ENCODE measurements at regions not wholly inside any gene's neighbourhood (a gene's known extent, or its start where the extent isn't known, plus 50 kb on each side); places are given as distances from the start of the nearest gene placed in this dataset.

DNA sequence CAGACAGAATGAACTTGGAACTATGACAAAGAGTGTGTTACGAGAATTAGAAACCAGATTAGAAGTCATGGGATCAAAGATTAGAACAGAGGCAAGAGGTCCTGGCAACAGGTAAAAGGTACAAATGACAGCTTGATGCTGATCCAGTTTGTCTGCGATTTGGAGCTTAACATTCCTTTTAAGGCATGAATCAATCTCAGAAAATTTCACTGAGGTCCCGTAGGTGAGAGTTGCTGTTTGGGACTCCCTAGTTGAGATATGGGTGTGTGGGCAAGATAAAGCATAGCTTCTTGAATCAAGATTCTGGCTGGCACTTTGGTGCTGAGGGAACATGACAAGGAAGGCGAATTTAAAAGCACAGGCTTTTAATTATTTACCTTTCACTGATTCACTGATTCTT, 62.6 kb upstream of the ACSL4 start:
- Mint-ChIP-seq H3K27me3 (ENCODE audit: unreplicated experiment) (no peaks in the 10 kb centered on the region), H3K36me3 (ENCODE audit: unreplicated experiment) (no peaks in the 10 kb centered on the region), H3K27ac (ENCODE audit: unreplicated experiment) (no peak overlapping the region), H3K9me3 (ENCODE audit: unreplicated experiment) (no peaks in the 10 kb centered on the region), H3K4me1 (ENCODE audit: low read depth, unreplicated experiment) (no peaks in the 10 kb centered on the region), H3K4me3 (ENCODE audit: unreplicated experiment) (no peak overlapping the region)
- no peak for DNase-seq
- TF ChIP-seq, protein P1, sequence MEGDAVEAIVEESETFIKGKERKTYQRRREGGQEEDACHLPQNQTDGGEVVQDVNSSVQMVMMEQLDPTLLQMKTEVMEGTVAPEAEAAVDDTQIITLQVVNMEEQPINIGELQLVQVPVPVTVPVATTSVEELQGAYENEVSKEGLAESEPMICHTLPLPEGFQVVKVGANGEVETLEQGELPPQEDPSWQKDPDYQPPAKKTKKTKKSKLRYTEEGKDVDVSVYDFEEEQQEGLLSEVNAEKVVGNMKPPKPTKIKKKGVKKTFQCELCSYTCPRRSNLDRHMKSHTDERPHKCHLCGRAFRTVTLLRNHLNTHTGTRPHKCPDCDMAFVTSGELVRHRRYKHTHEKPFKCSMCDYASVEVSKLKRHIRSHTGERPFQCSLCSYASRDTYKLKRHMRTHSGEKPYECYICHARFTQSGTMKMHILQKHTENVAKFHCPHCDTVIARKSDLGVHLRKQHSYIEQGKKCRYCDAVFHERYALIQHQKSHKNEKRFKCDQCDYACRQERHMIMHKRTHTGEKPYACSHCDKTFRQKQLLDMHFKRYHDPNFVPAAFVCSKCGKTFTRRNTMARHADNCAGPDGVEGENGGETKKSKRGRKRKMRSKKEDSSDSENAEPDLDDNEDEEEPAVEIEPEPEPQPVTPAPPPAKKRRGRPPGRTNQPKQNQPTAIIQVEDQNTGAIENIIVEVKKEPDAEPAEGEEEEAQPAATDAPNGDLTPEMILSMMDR (IDR thresholded peaks at IDR 0.05; ENCODE audit: partially characterized antibody, unreplicated experiment), result no peak

- H3K4me3 Mint-ChIP-seq (ENCODE audit: unreplicated experiment), result no peak overlapping the region
- H3K27ac Mint-ChIP-seq (ENCODE audit: unreplicated experiment), result no peak overlapping the region
- H3K27me3 Mint-ChIP-seq (ENCODE audit: unreplicated experiment), result no peaks in the 10 kb centered on the region
- H3K36me3 Mint-ChIP-seq (ENCODE audit: unreplicated experiment), result no peaks in the 10 kb centered on the region
- no peak for DNase-seq
- no peaks in the 10 kb centered on the region for H3K9me3 Mint-ChIP-seq (ENCODE audit: unreplicated experiment)
- TF ChIP-seq, protein P1 (IDR thresholded peaks at IDR 0.05; ENCODE audit: partially characterized antibody, unreplicated experiment), result no peak
- H3K4me1 Mint-ChIP-seq (ENCODE audit: low read depth, unreplicated experiment), result no peaks in the 10 kb centered on the region
Observed at GRCh38 chrX:109797311-109797975, 64.4 kb upstream of the ACSL4 start.

GRCh38 chrX:109812236-109812635, 79.2 kb upstream of the ACSL4 start:
- Mint-ChIP-seq H3K27me3 (ENCODE audit: unreplicated experiment) (no peaks in the 10 kb centered on the region), H3K27ac (ENCODE audit: unreplicated experiment) (no peak overlapping the region), H3K9me3 (ENCODE audit: unreplicated experiment) (no peaks in the 10 kb centered on the region), H3K4me1 (ENCODE audit: low read depth, unreplicated experiment) (no peaks in the 10 kb centered on the region), H3K36me3 (ENCODE audit: unreplicated experiment) (no peaks in the 10 kb centered on the region), H3K4me3 (ENCODE audit: unreplicated experiment) (no peak overlapping the region)
- TF ChIP-seq, protein P1 (IDR thresholded peaks at IDR 0.05; ENCODE audit: partially characterized antibody, unreplicated experiment), result no peak
- DNase-seq, result no peak

GRCh38 chrX:109813236-109813635, 80.2 kb upstream of the ACSL4 start:
- Mint-ChIP-seq H3K27ac (ENCODE audit: unreplicated experiment) (no peak overlapping the region), H3K36me3 (ENCODE audit: unreplicated experiment) (no peaks in the 10 kb centered on the region), H3K4me3 (ENCODE audit: unreplicated experiment) (no peak overlapping the region), H3K4me1 (ENCODE audit: low read depth, unreplicated experiment) (no peaks in the 10 kb centered on the region), H3K9me3 (ENCODE audit: unreplicated experiment) (no peaks in the 10 kb centered on the region), H3K27me3 (ENCODE audit: unreplicated experiment) (no peaks in the 10 kb centered on the region)
- DNase-seq, result no peak
- TF ChIP-seq, protein P1 (IDR thresholded peaks at IDR 0.05; ENCODE audit: partially characterized antibody, unreplicated experiment), result no peak

DNA sequence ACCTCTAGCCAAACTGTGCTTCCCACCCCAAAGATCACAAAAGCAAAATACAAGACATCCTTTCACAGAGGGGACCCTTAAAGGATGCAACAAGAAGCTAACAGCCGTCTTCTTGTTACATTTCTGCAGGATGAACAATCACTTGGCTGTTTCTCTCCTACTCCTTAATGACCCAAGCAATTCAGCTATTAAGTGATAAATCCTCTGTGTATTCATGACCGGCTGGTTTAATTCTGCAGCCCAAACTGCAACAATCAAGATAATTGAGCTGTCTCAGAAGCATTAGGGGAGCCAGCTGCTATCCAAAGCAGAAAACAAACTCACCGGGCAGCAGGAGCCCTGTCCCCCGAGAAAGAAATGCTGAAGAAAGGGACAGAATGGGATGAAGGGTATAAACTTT, 85.9 kb upstream of the ACSL4 start:
- no peaks in the 10 kb centered on the region for H3K9me3 Mint-ChIP-seq (ENCODE audit: unreplicated experiment)
- TF ChIP-seq, protein P1 (IDR thresholded peaks at IDR 0.05; ENCODE audit: partially characterized antibody, unreplicated experiment), result no peak
- H3K4me1 Mint-ChIP-seq (ENCODE audit: low read depth, unreplicated experiment), result peaks cover 5% of the 10 kb centered on the region
- no peak for DNase-seq
- H3K36me3 Mint-ChIP-seq (ENCODE audit: unreplicated experiment), result no peaks in the 10 kb centered on the region
- H3K27me3 Mint-ChIP-seq (ENCODE audit: unreplicated experiment), result no peaks in the 10 kb centered on the region
- H3K27ac Mint-ChIP-seq (ENCODE audit: unreplicated experiment), result no peak overlapping the region
- H3K4me3 Mint-ChIP-seq (ENCODE audit: unreplicated experiment), result no peak overlapping the region

Measured in glutamatergic neuron (in vitro differentiated cells).